ENCODE measurements at regions not wholly inside any gene's neighbourhood (a gene's known extent, or its start where the extent isn't known, plus 50 kb on each side); places are given as distances from the start of the nearest gene placed in this dataset.

DNA sequence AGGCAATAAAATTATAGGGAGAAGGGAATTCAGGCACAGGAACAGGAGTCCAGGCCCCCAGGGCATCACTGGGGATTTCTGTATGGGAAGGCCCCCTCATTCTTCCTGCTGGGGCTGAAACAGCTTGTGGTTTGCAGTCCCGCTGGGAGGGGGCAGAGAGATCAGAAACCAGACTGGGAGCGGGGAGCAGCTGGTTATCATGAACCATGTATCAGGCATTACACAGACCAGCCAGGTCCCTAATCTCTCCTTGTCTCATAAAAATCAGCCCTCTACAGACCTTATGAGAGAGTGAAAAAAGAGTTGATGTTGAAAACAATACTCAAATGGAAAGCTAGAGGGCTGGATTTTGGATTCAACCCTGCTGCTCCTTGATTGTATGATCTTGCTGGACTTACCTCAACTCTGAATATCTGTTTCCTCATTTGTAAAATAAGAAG is 93.4 kb upstream of the F3 start:
- Histone ChIP-seq H3K9me3 (ENCODE audit: insufficient read depth, low read depth) (peaks cover 59% of the 10 kb centered on the region), H3K4me1 (replicated peaks; ENCODE audit: insufficient read depth) (peaks cover 24% of the 10 kb centered on the region), H2AFZ (no peak overlapping the region), H3F3A (ENCODE audit: insufficient read depth, low read depth) (peaks cover 8% of the 10 kb centered on the region), H3K4me2 (no peak overlapping the region), H4K20me1 (ENCODE audit: insufficient read depth) (no peaks in the 10 kb centered on the region), H3K79me2 (ENCODE audit: low read depth) (peaks cover 19% of the 10 kb centered on the region), H3K9me2 (ENCODE audit: insufficient read depth) (no peaks in the 10 kb centered on the region), H3K36me3 (ENCODE audit: low read depth) (peaks cover 61% of the 10 kb centered on the region), H3K27ac (no peak overlapping the region), H3K4me3 (no peak overlapping the region), H3K27me3 (ENCODE audit: insufficient read depth, low read depth) (no peaks in the 10 kb centered on the region)
- POLR2A ChIA-PET (ENCODE audit: unreplicated experiment) = interaction anchor here (0.6 kb wide), 1 partner anchor 11 kb away, joined by 4 read pairs; no protein-coding TSS in a partner anchor
- no peak for DNase-seq
- intact Hi-C loops (cut with micrococcal nuclease; ENCODE audit: unreplicated experiment) = no loop called here
- TF ChIP-seq EZH2 (IDR thresholded peaks at IDR 0.05; ENCODE audit: low read depth) = no peak
- TF ChIP-seq, protein P1, sequence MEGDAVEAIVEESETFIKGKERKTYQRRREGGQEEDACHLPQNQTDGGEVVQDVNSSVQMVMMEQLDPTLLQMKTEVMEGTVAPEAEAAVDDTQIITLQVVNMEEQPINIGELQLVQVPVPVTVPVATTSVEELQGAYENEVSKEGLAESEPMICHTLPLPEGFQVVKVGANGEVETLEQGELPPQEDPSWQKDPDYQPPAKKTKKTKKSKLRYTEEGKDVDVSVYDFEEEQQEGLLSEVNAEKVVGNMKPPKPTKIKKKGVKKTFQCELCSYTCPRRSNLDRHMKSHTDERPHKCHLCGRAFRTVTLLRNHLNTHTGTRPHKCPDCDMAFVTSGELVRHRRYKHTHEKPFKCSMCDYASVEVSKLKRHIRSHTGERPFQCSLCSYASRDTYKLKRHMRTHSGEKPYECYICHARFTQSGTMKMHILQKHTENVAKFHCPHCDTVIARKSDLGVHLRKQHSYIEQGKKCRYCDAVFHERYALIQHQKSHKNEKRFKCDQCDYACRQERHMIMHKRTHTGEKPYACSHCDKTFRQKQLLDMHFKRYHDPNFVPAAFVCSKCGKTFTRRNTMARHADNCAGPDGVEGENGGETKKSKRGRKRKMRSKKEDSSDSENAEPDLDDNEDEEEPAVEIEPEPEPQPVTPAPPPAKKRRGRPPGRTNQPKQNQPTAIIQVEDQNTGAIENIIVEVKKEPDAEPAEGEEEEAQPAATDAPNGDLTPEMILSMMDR (conservative IDR thresholded peaks at IDR 0.05) = no peak
- no TSS peak for BruUV-seq (replicated peaks)
- CTCF ChIA-PET = interaction anchor here (0.6 kb wide), 1 partner anchor 43 kb away, joined by 3 read pairs; no protein-coding TSS in a partner anchor

DNA sequence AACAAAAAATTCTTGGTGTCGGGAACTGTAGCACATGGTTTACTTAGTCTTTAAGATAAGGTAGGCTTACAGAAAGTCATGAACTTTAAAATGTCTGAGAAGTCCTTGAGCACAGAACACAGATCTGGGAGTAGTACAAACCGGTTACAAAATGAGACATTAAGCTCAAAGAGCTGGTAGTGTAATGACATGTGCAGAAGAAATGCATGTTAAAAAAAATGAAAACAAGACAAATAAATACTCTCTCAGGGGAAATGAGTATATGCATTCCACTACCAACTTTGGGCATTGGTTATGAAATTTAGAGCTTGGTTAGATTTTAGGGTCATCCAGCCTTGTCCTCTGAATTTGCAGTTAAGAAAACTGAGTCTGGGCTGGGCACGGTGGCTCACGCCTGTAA is 91.5 kb upstream of the F3 start:
- peaks cover 3% of the 10 kb centered on the region; the same call in 1 of the 2 replicates for H3F3A ChIP-seq (ENCODE audit: insufficient read depth, low read depth)
- intact Hi-C loops (cut with micrococcal nuclease; ENCODE audit: unreplicated experiment) = no loop called here
- H2AFZ ChIP-seq = no peak overlapping the region
- no peak for DNase-seq
- H3K27me3 ChIP-seq (ENCODE audit: insufficient read depth, low read depth) = no peaks in the 10 kb centered on the region
- no peaks in the 10 kb centered on the region for H3K9me2 ChIP-seq (ENCODE audit: insufficient read depth)
- H3K4me2 ChIP-seq = no peak overlapping the region
- H3K4me3 ChIP-seq = no peak overlapping the region
- H3K27ac ChIP-seq = no peak overlapping the region
- H3K4me1 ChIP-seq (replicated peaks; ENCODE audit: insufficient read depth) = peaks cover 12% of the 10 kb centered on the region; the same call in 1 of the 2 replicates
- peaks cover 53% of the 10 kb centered on the region for H3K9me3 ChIP-seq (ENCODE audit: insufficient read depth, low read depth)
- TF ChIP-seq EZH2 (IDR thresholded peaks at IDR 0.05; ENCODE audit: low read depth) = no peak
- TF ChIP-seq, protein P1 (conservative IDR thresholded peaks at IDR 0.05) = no peak
- no TSS peak for BruUV-seq (replicated peaks)
- POLR2A ChIA-PET (ENCODE audit: unreplicated experiment) = interaction anchor here (0.7 kb wide), 1 partner anchor 13 kb away, joined by 4 read pairs; no protein-coding TSS in a partner anchor
- peaks cover 50% of the 10 kb centered on the region for H3K36me3 ChIP-seq (ENCODE audit: low read depth)
- CTCF ChIA-PET = no interaction called here
- H4K20me1 ChIP-seq (ENCODE audit: insufficient read depth) = no peaks in the 10 kb centered on the region
- H3K79me2 ChIP-seq (ENCODE audit: low read depth) = 0 out of 2 replicates have a peak, but pooled peaks cover 5% of the 10 kb centered on the region

DNA sequence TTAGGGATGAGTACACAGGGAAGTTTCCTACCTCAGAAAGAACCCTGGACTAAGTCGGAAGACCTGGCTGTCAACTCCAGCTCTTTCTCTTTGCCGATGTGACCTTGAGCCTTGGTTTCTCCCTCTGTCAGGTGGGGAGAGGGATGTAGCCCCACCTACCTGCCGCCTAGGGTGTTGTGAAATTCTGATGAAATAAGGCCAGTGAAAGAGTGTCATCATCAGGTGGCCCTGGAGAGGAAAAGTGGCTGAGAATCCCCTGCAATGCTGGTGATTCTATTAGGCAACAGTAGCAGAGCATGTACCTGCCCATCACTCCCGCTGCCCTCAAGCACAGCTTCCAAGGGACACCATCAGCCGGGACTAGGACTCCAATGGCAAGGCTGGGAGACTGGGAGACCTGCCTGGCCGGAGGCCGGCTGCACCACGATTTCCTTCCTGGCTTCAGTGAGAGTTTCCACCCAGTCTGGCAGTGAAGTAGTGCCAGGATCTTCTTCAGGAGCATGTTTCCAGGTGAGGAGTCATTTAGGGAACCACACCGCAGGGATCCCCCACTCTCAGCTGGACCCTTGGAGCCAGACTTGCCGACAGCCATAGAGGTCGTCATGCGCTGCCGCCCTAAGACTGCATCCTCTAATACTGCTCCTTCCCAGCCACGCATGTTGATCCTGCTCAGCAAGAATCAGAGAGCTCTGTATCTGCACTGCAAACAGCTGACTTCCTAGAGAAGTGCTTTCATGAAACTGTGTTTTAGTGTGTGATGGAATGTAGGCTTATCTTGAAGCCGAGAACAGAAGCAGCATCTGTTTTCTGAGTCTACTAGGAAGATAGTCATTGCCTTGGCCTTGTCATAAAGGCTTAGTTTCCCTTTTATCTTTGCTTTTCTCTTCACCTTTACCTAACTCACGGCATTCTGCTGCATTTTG is 88.0 kb upstream of the F3 start:
- Histone ChIP-seq H4K20me1 (ENCODE audit: insufficient read depth) (no peaks in the 10 kb centered on the region), H3K4me1 (replicated peaks; ENCODE audit: insufficient read depth) (peaks cover 16% of the 10 kb centered on the region), H3F3A (ENCODE audit: insufficient read depth, low read depth) (no peaks in the 10 kb centered on the region), H3K4me2 (no peak overlapping the region), H3K36me3 (ENCODE audit: low read depth) (peaks cover 30% of the 10 kb centered on the region), H3K9me3 (ENCODE audit: insufficient read depth, low read depth) (peaks cover 57% of the 10 kb centered on the region), H3K9me2 (ENCODE audit: insufficient read depth) (no peaks in the 10 kb centered on the region), H3K27me3 (ENCODE audit: insufficient read depth, low read depth) (no peaks in the 10 kb centered on the region), H2AFZ (no peak overlapping the region), H3K79me2 (ENCODE audit: low read depth) (peaks cover 12% of the 10 kb centered on the region; the same call in 1 of the 2 replicates), H3K4me3 (no peak overlapping the region), H3K27ac (no peak overlapping the region)
- POLR2A ChIA-PET (ENCODE audit: unreplicated experiment) = interaction anchor here (1.2 kb wide), 1 partner anchor 12 kb away, joined by 4 read pairs; no protein-coding TSS in a partner anchor
- no peak for TF ChIP-seq EZH2 (IDR thresholded peaks at IDR 0.05; ENCODE audit: low read depth)
- TF ChIP-seq, protein P1 (conservative IDR thresholded peaks at IDR 0.05) = no peak
- no peak for DNase-seq
- intact Hi-C loops (cut with micrococcal nuclease; ENCODE audit: unreplicated experiment) = loop anchor here (10.0 kb wide), 1 partner anchor 665 kb away; no protein-coding TSS in a partner anchor
- CTCF ChIA-PET = no interaction called here
- BruUV-seq (replicated peaks) = no TSS peak

Data from PC-9 (cell line).